H9 (cell line): ENCODE measurements at regions not wholly inside any gene's neighbourhood (a gene's known extent, or its start where the extent isn't known, plus 50 kb on each side); places are given as distances from the start of the nearest gene placed in this dataset.

ENCODE experiments used
- DNase-seq: peaks from one replicate; pipeline ENCODE4 v3.0.0-alpha.2; 2017
- H2AFZ ChIP-seq: one replicate; pipeline ENCODE4 v1.6.1; 2013; ENCODE audit warnings: mild to moderate bottlenecking, low read length, control low read depth, moderate library complexity
- H2AK5ac ChIP-seq: 2 replicates; pipeline ENCODE4 v1.6.1; 2013; ENCODE audit warnings: low read length, control low read depth, mixed read lengths; ENCODE audit not compliant: insufficient read length
- H2BK120ac ChIP-seq: one replicate; pipeline ENCODE4 v1.6.1; 2013; ENCODE audit warnings: low read depth, mild to moderate bottlenecking, low read length, control low read depth, inconsistent platforms; ENCODE audit not compliant: poor library complexity, severe bottlenecking
- H2BK12ac ChIP-seq: 2 replicates; pipeline ENCODE4 v1.6.1; 2013; ENCODE audit warnings: low read length, control low read depth, mixed read lengths, low read depth; ENCODE audit not compliant: insufficient read length
- H2BK15ac ChIP-seq: 2 replicates; pipeline ENCODE4 v1.6.1; 2013; ENCODE audit warnings: low read depth, low read length, control low read depth
- H2BK20ac ChIP-seq: one replicate; pipeline ENCODE4 v1.6.1; 2013; ENCODE audit warnings: low read depth, mild to moderate bottlenecking, low read length, control low read depth, inconsistent platforms; ENCODE audit not compliant: poor library complexity, severe bottlenecking
- H2BK5ac ChIP-seq: 2 replicates; pipeline ENCODE4 v1.6.1; 2013; ENCODE audit warnings: low read length, control low read depth, mixed read lengths; ENCODE audit not compliant: insufficient read length
- H3K14ac ChIP-seq: 2 replicates; pipeline ENCODE4 v1.6.1; 2013; ENCODE audit warnings: low read length, control low read depth; ENCODE audit not compliant: insufficient read depth
- H3K18ac ChIP-seq: 2 replicates; pipeline ENCODE4 v1.6.1; 2013; ENCODE audit warnings: low read depth, mild to moderate bottlenecking, mixed read lengths, low read length, control low read depth; ENCODE audit not compliant: insufficient read length
- H3K23ac ChIP-seq: 2 replicates; pipeline ENCODE4 v1.6.1; 2013; ENCODE audit warnings: low read length, control low read depth, mixed read lengths, low read depth; ENCODE audit not compliant: insufficient read length
- H3K23me2 ChIP-seq: 2 replicates; pipeline ENCODE4 v1.6.1; 2013; ENCODE audit warnings: low read depth, mild to moderate bottlenecking, mixed read lengths, low read length, control low read depth; ENCODE audit not compliant: insufficient read length, poor library complexity, severe bottlenecking
- H3K27ac ChIP-seq: 2 replicates; pipeline ENCODE4 v1.5.1; 2013; ENCODE audit warnings: low read length, control low read depth, mixed read lengths, low read depth; ENCODE audit not compliant: insufficient read length
- H3K27me3 ChIP-seq: 2 replicates; pipeline ENCODE4 v1.6.1; 2013; ENCODE audit warnings: low read length, control low read depth, inconsistent platforms; ENCODE audit not compliant: insufficient read depth
- H3K4ac ChIP-seq: 2 replicates; pipeline ENCODE4 v1.6.1; 2013; ENCODE audit warnings: low read depth, mild to moderate bottlenecking, control low read depth, inconsistent platforms, low read length, moderate library complexity
- H3K4me1 ChIP-seq: 2 replicates; pipeline ENCODE4 v1.6.1; 2013; ENCODE audit warnings: low read length, control low read depth, inconsistent platforms; ENCODE audit not compliant: insufficient read depth
- H3K4me2 ChIP-seq: 2 replicates; pipeline ENCODE4 v1.6.1; 2013; ENCODE audit warnings: low read length, control low read depth, mixed read lengths; ENCODE audit not compliant: insufficient read length, insufficient read depth
- H3K56ac ChIP-seq: 2 replicates; pipeline ENCODE4 v1.6.1; 2013; ENCODE audit warnings: low read depth, mild to moderate bottlenecking, mixed read lengths, low read length, control low read depth; ENCODE audit not compliant: insufficient read length
- H3K79me1 ChIP-seq: 2 replicates; pipeline ENCODE4 v1.6.1; 2013; ENCODE audit warnings: low read depth, mild to moderate bottlenecking, moderate library complexity, low read length, control low read depth, inconsistent platforms; ENCODE audit not compliant: insufficient read depth, poor library complexity, severe bottlenecking
- H3K79me2 ChIP-seq: 2 replicates; pipeline ENCODE4 v1.6.1; 2013; ENCODE audit warnings: low read length, control low read depth, inconsistent platforms; ENCODE audit not compliant: insufficient read depth
- H3K9ac ChIP-seq: 2 replicates; pipeline ENCODE4 v1.6.1; 2013; ENCODE audit warnings: low read length, control low read depth, mixed read lengths; ENCODE audit not compliant: insufficient read length; ENCODE audit errors: extremely low read depth
- H3K9me3 ChIP-seq: one replicate; pipeline ENCODE4 v1.6.1; 2013; ENCODE audit warnings: low read depth, low read length, inconsistent platforms; ENCODE audit not compliant: control insufficient read depth
- H3T11ph ChIP-seq: one replicate; pipeline ENCODE4 v1.6.1; 2013; ENCODE audit warnings: mild to moderate bottlenecking, low read length, control low read depth, inconsistent platforms
- H4K20me1 ChIP-seq: one replicate; pipeline ENCODE4 v1.6.1; 2013; ENCODE audit not compliant: control insufficient read depth, insufficient read length, insufficient read depth
- H4K5ac ChIP-seq: 2 replicates; pipeline ENCODE4 v1.6.1; 2013; ENCODE audit warnings: low read depth, mild to moderate bottlenecking, mixed read lengths, low read length, control low read depth; ENCODE audit not compliant: insufficient read length
- H4K8ac ChIP-seq: replicated peaks from 2 replicates; pipeline ENCODE4 v1.6.1; 2013; ENCODE audit warnings: low read length, control low read depth, mixed read lengths, low read depth; ENCODE audit not compliant: insufficient read length
- H4K91ac ChIP-seq: 2 replicates; pipeline ENCODE4 v1.6.1; 2013; ENCODE audit warnings: low read depth, mild to moderate bottlenecking, moderate library complexity, mixed read lengths, low read length, control low read depth; ENCODE audit not compliant: insufficient read length
- H3K27ac Mint-ChIP-seq, 3 experiments: 2 replicates in 2 of 3; 3 replicates in 1 of 3; pipeline ENCODE4 v1.8.0; 2020 to 2021; ENCODE audit warnings: mixed read lengths in 3 of 3, mild to moderate bottlenecking in 1 of 3, moderate library complexity in 1 of 3
- H3K27me3 Mint-ChIP-seq: 2 replicates; pipeline ENCODE4 v1.8.0; 2021; ENCODE audit warnings: low read depth, mild to moderate bottlenecking, moderate library complexity, mixed read lengths
- H3K36me3 Mint-ChIP-seq, 3 experiments: 2 replicates in 2 of 3; 3 replicates in 1 of 3; pipeline ENCODE4 v1.8.0; 2020 to 2021; ENCODE audit warnings: low read depth in 3 of 3, mixed read lengths in 3 of 3; ENCODE audit not compliant: insufficient read depth in 1 of 3
- H3K4me1 Mint-ChIP-seq, 2 experiments: 2 replicates each; pipeline ENCODE4 v1.8.0; 2020; ENCODE audit warnings: mixed read lengths in 2 of 2
- H3K4me3 Mint-ChIP-seq, 2 experiments: 2 replicates in 1 of 2; 3 replicates in 1 of 2; pipeline ENCODE4 v1.8.0; 2020 to 2021; ENCODE audit warnings: mild to moderate bottlenecking in 2 of 2, mixed read lengths in 2 of 2, moderate library complexity in 1 of 2
- H3K9me3 Mint-ChIP-seq, 2 experiments: 2 replicates in 1 of 2; 3 replicates in 1 of 2; pipeline ENCODE4 v1.8.0; 2020; ENCODE audit warnings: mild to moderate bottlenecking in 2 of 2, mixed read lengths in 2 of 2, moderate library complexity in 1 of 2
- WGBS: extraction: QIAGEN DNeasy Blood & Tissue Kit; methylation state at CpG from one replicate; pipeline ENCODE4 v1.1.7; 2013; ENCODE audit warnings: missing lambda C conversion rate, low lambda C conversion rate, mixed read lengths; ENCODE audit not compliant: insufficient read length; ENCODE audit errors: extremely low coverage; 5-methylcytosine and 5-hydroxymethylcytosine counted together
- TF ChIP-seq, protein P1 (sequence below): fragments of 200-600 bp; sonication (generic); conservative IDR thresholded peaks from 3 replicates; pipeline ENCODE4 v1.8.0; 2021; ENCODE audit warnings: antibody characterized with exemption, mild to moderate bottlenecking

DNA sequence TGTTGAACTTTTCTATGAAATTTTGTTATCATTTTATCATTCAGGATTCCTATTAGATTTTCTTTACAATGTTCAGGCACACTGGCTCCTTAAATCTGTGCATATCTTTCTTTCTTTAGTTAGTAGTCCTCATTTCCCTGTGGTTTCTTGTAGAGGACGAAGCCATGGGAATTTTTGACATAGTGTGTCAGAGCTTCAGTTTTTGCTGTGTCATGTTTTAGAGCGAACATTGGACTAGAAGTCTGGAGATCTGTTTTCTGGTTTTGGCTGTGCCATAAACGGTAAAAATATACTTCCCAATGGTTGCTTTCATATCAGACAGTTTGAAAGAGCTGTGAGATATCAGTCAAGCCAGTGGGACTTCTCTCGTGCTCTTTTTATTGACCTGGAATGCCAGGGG, 105.2 kb downstream of the CHCHD4 start:
- Histone ChIP-seq H3K27me3 (no peaks in the 10 kb centered on the region), H3K14ac (no peak overlapping the region), H3K4ac (no peak overlapping the region), H3K9me3 (no peaks in the 10 kb centered on the region), H4K20me1 (no peaks in the 10 kb centered on the region), H3K56ac (no peak overlapping the region), H4K91ac (no peak overlapping the region), H3K9ac (no peak overlapping the region), H2AK5ac (no peak overlapping the region), H3K23me2 (no peaks in the 10 kb centered on the region), H2AFZ (no peak overlapping the region), H2BK12ac (no peak overlapping the region), H3K4me1 (no peaks in the 10 kb centered on the region), H3K23ac (no peak overlapping the region), H3K79me1 (no peaks in the 10 kb centered on the region), H3T11ph (no peak overlapping the region), H2BK20ac (no peak overlapping the region), H4K8ac (no peak overlapping the region), H3K4me2 (no peak overlapping the region), H3K79me2 (no peaks in the 10 kb centered on the region), H3K27ac (no peak overlapping the region), H2BK5ac (no peak overlapping the region), H3K18ac (no peak overlapping the region), H2BK15ac (no peak overlapping the region), H2BK120ac (no peak overlapping the region), H4K5ac (no peak overlapping the region)
- TF ChIP-seq, protein P1, sequence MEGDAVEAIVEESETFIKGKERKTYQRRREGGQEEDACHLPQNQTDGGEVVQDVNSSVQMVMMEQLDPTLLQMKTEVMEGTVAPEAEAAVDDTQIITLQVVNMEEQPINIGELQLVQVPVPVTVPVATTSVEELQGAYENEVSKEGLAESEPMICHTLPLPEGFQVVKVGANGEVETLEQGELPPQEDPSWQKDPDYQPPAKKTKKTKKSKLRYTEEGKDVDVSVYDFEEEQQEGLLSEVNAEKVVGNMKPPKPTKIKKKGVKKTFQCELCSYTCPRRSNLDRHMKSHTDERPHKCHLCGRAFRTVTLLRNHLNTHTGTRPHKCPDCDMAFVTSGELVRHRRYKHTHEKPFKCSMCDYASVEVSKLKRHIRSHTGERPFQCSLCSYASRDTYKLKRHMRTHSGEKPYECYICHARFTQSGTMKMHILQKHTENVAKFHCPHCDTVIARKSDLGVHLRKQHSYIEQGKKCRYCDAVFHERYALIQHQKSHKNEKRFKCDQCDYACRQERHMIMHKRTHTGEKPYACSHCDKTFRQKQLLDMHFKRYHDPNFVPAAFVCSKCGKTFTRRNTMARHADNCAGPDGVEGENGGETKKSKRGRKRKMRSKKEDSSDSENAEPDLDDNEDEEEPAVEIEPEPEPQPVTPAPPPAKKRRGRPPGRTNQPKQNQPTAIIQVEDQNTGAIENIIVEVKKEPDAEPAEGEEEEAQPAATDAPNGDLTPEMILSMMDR = no peak
- H3K4me1 Mint-ChIP-seq = no peaks in the 10 kb centered on the region
- H3K36me3 Mint-ChIP-seq = peaks cover 0 to 11% (median 3%) of the 10 kb centered on the region in 3 experiments; a peak in 4 of 7 replicates
- no peak overlapping the region for H3K4me3 Mint-ChIP-seq
- no peak for DNase-seq
- peaks cover 9% of the 10 kb centered on the region for H3K27me3 Mint-ChIP-seq
- H3K9me3 Mint-ChIP-seq = peaks cover 37 to 86% of the 10 kb centered on the region in 2 experiments
- no peak overlapping the region for H3K27ac Mint-ChIP-seq
- no CpG with 5 or more reads among the region's 4 CpGs for WGBS
